AG09319 (cell line): ENCODE measurements at regions not wholly inside any gene's neighbourhood (a gene's known extent, or its start where the extent isn't known, plus 50 kb on each side); places are given as distances from the start of the nearest gene placed in this dataset.
"Not testable (repeated sequence)": the region's sequence is repeated elsewhere in the genome, so short reads cannot be mapped to it uniquely, and the experiment has no call there.

Source experiments
- DNase-seq: peaks from one replicate; pipeline ENCODE4 v3.0.0-alpha.2; 2010; ENCODE audit warnings: low read depth; ENCODE audit errors: extremely low read depth
- TF ChIP-seq, protein P1 (sequence below): IDR thresholded peaks from 2 replicates; pipeline ENCODE4 v1.5.1; 2011; ENCODE audit warnings: low read depth, mild to moderate bottlenecking, inconsistent platforms, low read length, moderate library complexity

DNA sequence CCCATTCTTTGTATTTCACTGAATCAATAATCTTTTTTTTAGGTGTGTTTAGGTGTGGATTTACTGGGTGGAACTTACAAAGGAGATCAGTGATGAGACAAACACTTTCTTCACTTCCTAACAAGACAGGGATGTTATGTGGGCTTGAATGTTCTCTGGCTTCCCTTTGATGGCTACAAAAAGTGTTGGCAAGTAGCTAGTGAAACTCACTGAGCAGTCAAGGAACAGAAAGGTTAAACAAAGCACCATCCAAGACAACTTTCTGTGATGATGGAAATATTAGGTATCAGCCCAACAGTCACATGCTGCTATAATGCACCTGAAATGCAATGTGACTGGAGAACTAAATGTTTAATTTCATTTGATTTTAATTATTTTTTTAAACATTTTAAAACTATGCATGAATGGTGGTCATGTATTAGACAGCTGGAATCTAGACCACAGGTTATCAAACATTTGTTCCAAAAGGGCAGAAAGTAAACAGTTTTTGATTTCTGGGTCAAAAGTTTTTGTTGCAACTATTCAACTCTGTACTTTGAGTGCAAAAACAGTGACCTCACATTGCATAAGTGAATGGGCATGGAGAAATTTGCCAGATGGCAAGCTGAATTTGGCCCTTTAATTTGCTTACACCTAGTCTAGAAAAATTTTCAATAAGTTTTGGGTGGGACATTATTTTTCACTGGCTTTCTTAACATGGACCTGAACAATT is 1272.7 kb upstream of the TMEFF2 start:
- DNase-seq, result no peak
- TF ChIP-seq, protein P1, sequence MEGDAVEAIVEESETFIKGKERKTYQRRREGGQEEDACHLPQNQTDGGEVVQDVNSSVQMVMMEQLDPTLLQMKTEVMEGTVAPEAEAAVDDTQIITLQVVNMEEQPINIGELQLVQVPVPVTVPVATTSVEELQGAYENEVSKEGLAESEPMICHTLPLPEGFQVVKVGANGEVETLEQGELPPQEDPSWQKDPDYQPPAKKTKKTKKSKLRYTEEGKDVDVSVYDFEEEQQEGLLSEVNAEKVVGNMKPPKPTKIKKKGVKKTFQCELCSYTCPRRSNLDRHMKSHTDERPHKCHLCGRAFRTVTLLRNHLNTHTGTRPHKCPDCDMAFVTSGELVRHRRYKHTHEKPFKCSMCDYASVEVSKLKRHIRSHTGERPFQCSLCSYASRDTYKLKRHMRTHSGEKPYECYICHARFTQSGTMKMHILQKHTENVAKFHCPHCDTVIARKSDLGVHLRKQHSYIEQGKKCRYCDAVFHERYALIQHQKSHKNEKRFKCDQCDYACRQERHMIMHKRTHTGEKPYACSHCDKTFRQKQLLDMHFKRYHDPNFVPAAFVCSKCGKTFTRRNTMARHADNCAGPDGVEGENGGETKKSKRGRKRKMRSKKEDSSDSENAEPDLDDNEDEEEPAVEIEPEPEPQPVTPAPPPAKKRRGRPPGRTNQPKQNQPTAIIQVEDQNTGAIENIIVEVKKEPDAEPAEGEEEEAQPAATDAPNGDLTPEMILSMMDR, result no peak

DNA sequence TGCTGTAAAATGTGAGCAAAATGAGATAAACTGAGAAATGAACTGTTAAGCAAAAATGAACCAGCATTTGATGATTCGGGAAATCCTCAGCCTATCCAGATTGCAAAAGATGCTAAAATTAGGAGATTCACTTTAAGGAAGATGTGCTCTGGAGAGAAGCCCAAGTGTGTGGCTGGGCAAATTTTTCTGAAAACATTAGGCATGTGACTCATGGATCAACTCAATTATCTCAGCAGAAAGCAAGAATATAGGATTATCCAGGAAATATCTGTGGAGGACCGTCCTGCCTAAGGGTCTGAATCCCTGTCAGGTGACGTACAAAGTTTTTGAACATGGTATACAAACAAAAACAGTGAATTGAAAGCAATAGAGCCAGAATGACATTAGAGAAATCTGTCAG is 1268.3 kb upstream of the TMEFF2 start:
- TF ChIP-seq, protein P1, result no peak
- DNase-seq, result no peak

DNA sequence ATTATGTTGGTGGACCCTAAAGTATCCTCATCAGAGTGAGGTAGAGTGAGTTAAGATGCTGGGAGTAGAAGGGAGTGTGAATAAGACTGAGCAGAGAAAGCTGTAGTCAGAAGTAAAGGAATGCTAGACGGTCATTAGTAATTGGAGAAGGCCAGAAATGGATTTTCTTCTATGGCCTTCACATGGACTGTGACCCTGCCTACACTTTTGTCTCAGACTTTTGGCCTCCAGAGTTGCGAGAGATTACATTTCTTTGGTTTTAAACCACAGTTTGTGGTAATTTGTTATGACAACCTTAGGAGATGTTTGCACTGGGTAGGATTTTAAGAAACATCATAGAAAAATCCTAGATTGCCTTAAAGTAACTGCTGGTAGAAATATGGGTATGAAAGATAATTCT is 1267.7 kb upstream of the TMEFF2 start:
- no peak for DNase-seq
- TF ChIP-seq, protein P1, result no peak

DNA sequence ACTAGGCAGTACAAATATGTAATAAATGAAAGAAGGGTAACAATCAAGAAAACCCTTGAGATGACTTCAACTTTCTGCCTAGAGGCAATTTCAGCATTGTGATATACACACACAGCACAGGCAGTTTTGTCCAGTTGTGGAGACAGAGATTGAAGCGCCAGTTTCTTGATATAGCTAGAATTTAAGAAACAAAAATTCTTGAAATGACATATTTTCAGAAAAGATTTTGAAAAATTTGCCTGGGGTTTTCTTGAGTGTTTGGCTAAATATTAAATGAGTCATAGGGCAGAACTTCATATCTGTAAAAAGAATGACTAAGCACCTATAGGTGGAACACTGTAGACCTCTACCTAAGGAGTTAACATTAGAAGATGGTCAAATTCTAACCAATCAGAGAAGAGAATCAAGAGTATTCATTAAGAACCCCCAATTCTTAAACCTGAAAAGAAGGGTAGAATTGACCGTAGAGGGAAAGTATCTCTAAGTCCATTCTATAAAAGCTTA is 1266.8 kb upstream of the TMEFF2 start:
- no peak for DNase-seq
- TF ChIP-seq, protein P1, result no peak

DNA sequence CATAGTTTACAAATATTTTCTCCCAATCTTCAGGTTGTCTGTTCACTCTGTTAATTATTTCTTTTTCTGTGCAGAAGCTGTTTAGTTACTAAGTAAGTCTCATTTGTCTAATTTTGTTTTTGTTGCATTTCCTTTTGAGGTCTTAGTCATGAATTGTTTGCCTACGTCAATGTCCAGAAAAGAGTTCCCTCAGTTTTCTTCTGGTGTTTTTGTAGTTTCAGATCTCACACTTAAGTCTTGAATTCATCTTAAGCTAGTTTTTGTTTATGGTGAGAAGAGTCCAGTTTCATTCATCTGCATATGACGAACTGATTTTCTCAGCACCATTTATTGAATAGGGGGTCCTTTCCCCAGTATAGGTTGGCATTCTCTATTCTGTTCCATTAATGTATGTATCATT is 1252.2 kb upstream of the TMEFF2 start:
- TF ChIP-seq, protein P1, result no peak
- no peak for DNase-seq

DNA sequence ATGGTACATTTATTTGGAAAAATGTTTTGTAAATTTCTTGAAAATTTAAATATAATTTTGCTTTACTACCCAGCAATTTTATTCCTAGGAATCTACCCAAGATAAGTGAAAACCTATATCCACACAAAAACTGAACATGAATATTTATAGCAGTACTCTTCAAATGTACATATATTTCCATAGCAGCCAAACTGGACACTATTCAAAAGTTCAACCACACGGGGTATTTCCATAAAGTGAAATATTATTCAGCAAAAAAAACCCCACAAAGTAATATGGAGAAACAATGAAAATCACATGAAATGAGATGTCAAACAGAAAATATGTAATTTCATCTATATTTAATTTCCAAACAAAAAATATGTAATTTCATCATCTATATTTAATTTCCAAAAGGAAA is 1247.6 kb upstream of the TMEFF2 start:
- DNase-seq, result no peak
- TF ChIP-seq, protein P1, result no peak

DNA sequence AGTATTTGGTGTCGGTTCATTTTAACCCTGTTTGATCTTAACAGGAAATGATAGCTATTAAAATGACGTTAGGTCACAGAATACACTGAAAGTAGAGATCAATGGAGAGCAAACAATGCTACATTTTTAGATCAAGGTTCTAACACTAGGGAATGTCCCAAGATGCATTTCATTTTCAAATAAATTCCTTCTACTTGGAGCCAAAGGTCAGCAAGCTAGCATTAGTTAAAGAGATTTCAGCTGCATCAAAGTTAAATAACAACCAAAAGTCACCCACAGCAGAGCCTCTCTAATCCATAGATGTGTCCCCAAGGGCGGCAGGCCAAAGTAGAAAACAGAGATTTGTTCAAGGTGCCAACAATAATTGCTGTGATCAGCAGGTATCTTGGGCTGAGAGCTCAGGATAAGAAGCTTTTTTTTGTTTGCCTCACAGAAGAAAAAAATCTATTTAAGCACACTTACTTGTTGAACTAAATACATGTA is 1233.6 kb upstream of the TMEFF2 start:
- DNase-seq, result no peak
- TF ChIP-seq, protein P1, result no peak

DNA sequence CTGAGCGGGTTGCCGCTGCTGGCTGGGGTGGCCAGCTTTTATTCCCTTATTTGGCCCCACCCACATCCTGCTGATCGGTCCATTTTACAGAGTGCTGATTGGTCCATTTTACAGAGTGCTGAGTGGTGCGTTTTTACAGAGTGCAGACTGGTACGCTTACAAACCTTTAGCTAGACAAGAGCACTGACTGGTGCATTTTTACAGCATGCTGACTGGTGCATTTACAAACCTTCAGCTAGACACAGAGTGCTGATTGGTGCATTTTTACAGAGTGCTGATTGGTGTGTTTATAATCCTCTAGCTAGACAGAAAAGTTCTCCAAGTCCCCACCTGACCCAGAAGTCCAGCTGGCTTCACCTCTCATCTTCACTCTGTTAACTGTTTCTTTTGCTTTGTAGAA is 1217.6 kb upstream of the TMEFF2 start:
- DNase-seq, result not testable (repeated sequence)
